HL-60 (cell line): ENCODE measurements at regions not wholly inside any gene's neighbourhood (a gene's known extent, or its start where the extent isn't known, plus 50 kb on each side); places are given as distances from the start of the nearest gene placed in this dataset.

Source experiments
- DNase-seq, 2 experiments: peaks; one replicate each; pipeline ENCODE4 v3.0.0-alpha.2; 2010 to 2020; ENCODE audit warnings: low read depth in 1 of 2, low spot score in 1 of 2
- H3K27ac ChIP-seq: fragments of 250-450 bp; sonication (Bioruptor Pico); replicated peaks from 2 replicates; pipeline ENCODE4 v1.5.1; 2020; ENCODE audit warnings: mild to moderate bottlenecking, moderate library complexity
- H3K27me3 ChIP-seq: fragments of 250-450 bp; sonication (Bioruptor Pico); 2 replicates; pipeline ENCODE4 v1.5.1; 2021; ENCODE audit warnings: mild to moderate bottlenecking, moderate library complexity; ENCODE audit not compliant: insufficient read depth, poor library complexity, severe bottlenecking
- H3K4me3 ChIP-seq: replicated peaks from 2 replicates; pipeline ENCODE4 v1.5.1; 2011; ENCODE audit warnings: mild to moderate bottlenecking, control low read depth, low read length; ENCODE audit not compliant: insufficient read depth
- GABPA ChIP-seq: IDR thresholded peaks from 2 replicates; pipeline ENCODE4 v1.6.1; 2012; ENCODE audit warnings: low read depth
- POLR2AphosphoS5 ChIP-seq: IDR thresholded peaks from 2 replicates; pipeline ENCODE4 v1.6.1; 2012; ENCODE audit warnings: low read depth
- SPI1 ChIP-seq: IDR thresholded peaks from 2 replicates; pipeline ENCODE4 v1.6.1; 2012; ENCODE audit warnings: low read depth, mild to moderate bottlenecking, borderline replicate concordance
- TF ChIP-seq, protein P1 (sequence below): IDR thresholded peaks from 2 replicates; pipeline ENCODE4 v1.6.1; 2012; ENCODE audit warnings: low read depth; ENCODE audit not compliant: insufficient replicate concordance
- TF ChIP-seq, protein P2 (sequence below): IDR thresholded peaks from one replicate; pipeline ENCODE4 v1.5.1; 2011; ENCODE audit warnings: low read length, control low read depth, inconsistent platforms; ENCODE audit not compliant: insufficient read depth

- H3K27me3 ChIP-seq = no peaks in the 10 kb centered on the region
- H3K27ac ChIP-seq = no peak overlapping the region
- H3K4me3 ChIP-seq = no peak overlapping the region
- TF ChIP-seq, protein P1, sequence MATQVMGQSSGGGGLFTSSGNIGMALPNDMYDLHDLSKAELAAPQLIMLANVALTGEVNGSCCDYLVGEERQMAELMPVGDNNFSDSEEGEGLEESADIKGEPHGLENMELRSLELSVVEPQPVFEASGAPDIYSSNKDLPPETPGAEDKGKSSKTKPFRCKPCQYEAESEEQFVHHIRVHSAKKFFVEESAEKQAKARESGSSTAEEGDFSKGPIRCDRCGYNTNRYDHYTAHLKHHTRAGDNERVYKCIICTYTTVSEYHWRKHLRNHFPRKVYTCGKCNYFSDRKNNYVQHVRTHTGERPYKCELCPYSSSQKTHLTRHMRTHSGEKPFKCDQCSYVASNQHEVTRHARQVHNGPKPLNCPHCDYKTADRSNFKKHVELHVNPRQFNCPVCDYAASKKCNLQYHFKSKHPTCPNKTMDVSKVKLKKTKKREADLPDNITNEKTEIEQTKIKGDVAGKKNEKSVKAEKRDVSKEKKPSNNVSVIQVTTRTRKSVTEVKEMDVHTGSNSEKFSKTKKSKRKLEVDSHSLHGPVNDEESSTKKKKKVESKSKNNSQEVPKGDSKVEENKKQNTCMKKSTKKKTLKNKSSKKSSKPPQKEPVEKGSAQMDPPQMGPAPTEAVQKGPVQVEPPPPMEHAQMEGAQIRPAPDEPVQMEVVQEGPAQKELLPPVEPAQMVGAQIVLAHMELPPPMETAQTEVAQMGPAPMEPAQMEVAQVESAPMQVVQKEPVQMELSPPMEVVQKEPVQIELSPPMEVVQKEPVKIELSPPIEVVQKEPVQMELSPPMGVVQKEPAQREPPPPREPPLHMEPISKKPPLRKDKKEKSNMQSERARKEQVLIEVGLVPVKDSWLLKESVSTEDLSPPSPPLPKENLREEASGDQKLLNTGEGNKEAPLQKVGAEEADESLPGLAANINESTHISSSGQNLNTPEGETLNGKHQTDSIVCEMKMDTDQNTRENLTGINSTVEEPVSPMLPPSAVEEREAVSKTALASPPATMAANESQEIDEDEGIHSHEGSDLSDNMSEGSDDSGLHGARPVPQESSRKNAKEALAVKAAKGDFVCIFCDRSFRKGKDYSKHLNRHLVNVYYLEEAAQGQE = peak; percentile 87
- TF ChIP-seq SPI1 (no peak), POLR2AphosphoS5 (no peak)
- DNase-seq = no peak
These were observed 281.7 kb upstream of the GJE1 start for GRCh38 chr6:141851063-141851462.

- no peaks in the 10 kb centered on the region for H3K27me3 ChIP-seq
- H3K27ac ChIP-seq = no peak overlapping the region
- no peak for DNase-seq
- TF ChIP-seq, protein P2, sequence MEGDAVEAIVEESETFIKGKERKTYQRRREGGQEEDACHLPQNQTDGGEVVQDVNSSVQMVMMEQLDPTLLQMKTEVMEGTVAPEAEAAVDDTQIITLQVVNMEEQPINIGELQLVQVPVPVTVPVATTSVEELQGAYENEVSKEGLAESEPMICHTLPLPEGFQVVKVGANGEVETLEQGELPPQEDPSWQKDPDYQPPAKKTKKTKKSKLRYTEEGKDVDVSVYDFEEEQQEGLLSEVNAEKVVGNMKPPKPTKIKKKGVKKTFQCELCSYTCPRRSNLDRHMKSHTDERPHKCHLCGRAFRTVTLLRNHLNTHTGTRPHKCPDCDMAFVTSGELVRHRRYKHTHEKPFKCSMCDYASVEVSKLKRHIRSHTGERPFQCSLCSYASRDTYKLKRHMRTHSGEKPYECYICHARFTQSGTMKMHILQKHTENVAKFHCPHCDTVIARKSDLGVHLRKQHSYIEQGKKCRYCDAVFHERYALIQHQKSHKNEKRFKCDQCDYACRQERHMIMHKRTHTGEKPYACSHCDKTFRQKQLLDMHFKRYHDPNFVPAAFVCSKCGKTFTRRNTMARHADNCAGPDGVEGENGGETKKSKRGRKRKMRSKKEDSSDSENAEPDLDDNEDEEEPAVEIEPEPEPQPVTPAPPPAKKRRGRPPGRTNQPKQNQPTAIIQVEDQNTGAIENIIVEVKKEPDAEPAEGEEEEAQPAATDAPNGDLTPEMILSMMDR = no peak
- TF ChIP-seq, protein P1 = no peak
- TF ChIP-seq SPI1 = no peak
- no peak for TF ChIP-seq GABPA
- TF ChIP-seq POLR2AphosphoS5 = no peak
- H3K4me3 ChIP-seq = no peak overlapping the region
These were observed 284.5 kb upstream of the GJE1 start for GRCh38 chr6:141848029-141848890.

GRCh38 chr6:141846639-141847038 lies 286.1 kb upstream of the GJE1 start:
- Histone ChIP-seq H3K27me3 (no peaks in the 10 kb centered on the region), H3K4me3 (no peak overlapping the region), H3K27ac (no peak overlapping the region)
- DNase-seq = no peak
- TF ChIP-seq SPI1 (no peak), GABPA (no peak), POLR2AphosphoS5 (no peak)
- TF ChIP-seq, protein P2 = no peak
- TF ChIP-seq, protein P1 = no peak
